ENCODE measurements at regions not wholly inside any gene's neighbourhood (a gene's known extent, or its start where the extent isn't known, plus 50 kb on each side); places are given as distances from the start of the nearest gene placed in this dataset.
"Not testable (repeated sequence)": the region's sequence is repeated elsewhere in the genome, so short reads cannot be mapped to it uniquely, and the experiment has no call there.

- no peak for DNase-seq (ENCODE audit: low spot score)
Measured at GRCh38 chr1:197985351-197985750, 68.2 kb downstream of the LHX9 start.

DNA sequence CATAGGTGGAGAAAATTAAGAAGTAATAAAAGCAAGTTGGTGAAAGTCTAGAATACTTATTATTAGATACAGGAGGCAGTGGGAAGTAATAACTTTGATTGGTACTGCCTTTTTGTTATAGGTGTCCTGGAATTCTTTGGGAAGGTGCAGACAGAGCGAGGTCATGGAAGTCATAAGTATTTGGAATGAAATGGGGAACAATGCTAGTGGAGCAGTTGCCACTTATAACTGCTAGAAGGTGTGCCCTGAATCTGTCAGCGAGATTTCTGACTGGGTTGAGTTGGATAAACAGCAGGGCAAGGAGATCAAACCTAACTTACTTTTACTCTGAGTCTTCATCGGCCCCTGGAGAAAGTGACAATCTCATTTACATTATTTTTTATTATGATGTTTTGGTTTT lies 69.6 kb downstream of the LHX9 start:
- no peak for DNase-seq (ENCODE audit: low spot score)

DNA sequence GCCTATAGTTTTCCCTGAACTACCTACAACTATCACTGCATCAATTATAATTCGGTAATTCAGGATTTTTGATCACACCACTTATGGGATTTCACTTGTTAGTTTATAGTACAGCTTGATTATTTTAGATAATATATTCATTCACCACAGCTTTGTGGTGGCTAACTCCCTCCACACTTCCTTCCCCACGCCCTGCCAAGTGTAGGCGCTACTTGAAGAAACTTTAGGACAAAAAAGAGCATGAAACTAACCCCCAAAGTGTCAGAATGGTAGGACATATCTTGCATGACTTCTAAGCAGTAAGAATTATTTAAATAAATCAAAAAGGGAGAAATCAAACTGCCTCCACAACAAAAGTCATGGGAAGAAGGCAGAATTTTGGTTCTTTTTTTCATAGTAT lies 70.1 kb downstream of the LHX9 start:
- no peak for DNase-seq (ENCODE audit: low spot score)

GRCh38 chr1:197988581-197988980 lies 71.4 kb downstream of the LHX9 start:
- DNase-seq (ENCODE audit: low spot score) = not testable (repeated sequence)

GRCh38 chr1:197989058-197989457 lies 71.9 kb downstream of the LHX9 start:
- DNase-seq (ENCODE audit: low spot score) = no peak

DNA sequence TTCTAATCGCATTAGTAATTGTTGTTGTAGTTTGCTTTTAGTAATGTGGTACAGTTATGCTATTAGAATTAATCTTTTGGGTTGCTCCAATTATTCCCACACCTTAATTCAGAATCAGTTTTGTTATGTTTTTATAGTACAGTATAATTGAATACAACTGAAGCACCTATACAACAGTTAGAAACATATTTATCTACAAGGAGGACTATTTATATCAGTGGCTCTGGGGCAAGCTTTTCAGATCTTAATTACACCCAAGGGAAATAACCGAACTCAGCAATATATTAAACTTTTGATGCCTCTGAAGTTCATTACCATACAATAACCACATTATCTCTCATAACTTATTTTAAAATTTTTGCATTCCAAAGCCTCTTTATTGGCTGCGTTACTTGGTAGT lies 74.4 kb downstream of the LHX9 start:
- DNase-seq (ENCODE audit: low spot score) = no peak

GRCh38 chr1:197994907-197995407 lies 77.8 kb downstream of the LHX9 start:
- no peak for DNase-seq (ENCODE audit: low spot score)

DNA sequence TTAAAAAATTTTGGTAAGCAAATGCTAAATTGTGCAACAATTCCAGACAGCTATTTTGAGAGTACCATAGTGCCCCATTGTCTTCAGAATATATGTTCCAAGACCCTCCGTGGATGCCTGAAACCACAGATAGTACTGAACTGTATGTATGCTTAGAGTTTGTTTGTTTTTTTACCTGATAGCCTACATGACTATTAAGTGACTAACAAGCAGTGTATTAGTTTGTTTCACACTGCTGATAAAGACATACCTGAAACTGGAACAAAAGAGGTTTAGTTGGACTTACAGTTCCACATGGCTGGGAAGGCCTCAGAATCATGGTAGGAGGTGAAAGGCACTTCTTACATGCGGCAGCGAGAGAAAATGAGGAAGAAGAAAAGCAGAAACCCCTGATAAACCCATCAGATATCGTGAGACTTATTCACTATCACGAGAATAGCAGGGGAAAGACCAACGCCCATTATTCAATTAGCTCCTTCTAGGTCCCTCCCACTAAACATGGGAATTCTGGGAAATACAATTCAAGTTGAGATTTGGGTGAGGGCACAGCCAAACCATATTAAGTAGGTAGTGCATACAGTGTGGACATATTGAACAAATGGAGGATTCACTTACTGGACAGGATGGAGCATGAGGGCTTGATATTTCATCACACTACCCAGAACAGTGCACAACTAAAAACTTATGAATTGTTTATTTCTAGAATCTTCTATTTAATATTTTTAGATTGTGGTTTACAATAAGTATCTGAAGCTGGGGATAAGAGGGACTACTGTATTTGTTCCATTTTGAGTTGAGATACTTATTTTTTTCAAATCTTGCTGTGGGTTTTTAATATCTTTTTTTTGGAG lies 78.5 kb downstream of the LHX9 start:
- no peak for DNase-seq (ENCODE audit: low spot score)

DNA sequence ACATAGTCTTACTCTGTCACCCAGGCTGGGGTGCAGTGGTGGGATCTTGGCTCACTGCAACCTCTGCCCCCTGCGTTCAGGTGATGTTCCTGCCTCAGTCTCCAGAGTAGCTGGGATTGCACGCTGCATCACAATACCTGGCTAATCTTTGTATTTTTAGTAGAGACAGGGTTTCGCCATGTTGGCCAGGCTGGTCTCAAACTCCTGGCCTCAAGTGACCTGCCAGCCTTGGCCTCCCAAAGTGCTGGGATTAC lies 79.0 kb downstream of the LHX9 start:
- DNase-seq (ENCODE audit: low spot score) = not testable (repeated sequence)

DNA sequence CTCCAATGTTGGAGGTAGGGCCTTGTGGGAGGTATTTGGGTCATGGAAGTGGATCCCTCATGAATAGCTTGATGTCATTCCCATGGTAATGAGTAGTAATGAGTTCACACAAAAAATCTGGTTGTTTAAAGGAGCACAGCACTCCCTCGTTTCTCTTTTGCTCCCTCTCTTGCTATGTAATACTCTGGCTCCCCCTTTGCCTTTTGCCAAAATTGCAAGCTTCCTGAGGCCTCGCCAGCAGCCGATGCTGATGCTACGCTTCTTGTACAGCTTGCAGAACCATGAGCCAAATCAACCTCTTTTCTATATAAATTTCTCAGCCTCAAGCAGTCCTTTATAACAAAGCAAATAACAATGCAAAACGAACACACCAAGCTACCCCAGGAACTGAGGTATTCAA lies 80.9 kb downstream of the LHX9 start:
- DNase-seq (ENCODE audit: low spot score) = no peak

- no peak for DNase-seq (ENCODE audit: low spot score)
Measured at GRCh38 chr1:198001776-198002408, 84.7 kb downstream of the LHX9 start.

DNA sequence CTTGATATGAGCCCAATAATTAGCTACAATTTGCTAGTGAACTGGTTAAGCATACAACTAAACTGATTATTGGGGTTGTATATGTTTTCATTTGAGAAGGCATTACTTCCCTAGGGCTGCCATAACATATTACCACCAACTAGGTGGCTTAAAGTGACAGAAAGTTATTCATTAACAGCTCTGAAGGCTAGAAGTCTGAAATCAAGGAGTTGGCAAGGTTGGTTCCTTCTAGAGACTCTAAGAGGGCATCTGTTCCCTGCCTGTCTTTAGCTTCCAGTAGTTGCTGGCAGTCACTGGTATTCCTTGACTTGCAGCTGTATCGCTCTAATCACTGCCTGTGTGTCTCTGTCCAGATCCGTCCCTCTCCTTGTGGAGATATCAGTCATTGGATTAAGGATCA lies 86.3 kb downstream of the LHX9 start:
- no peak for DNase-seq (ENCODE audit: low spot score)

GRCh38 chr1:198007011-198007410 lies 89.8 kb downstream of the LHX9 start:
- no peak for DNase-seq (ENCODE audit: low spot score)

DNA sequence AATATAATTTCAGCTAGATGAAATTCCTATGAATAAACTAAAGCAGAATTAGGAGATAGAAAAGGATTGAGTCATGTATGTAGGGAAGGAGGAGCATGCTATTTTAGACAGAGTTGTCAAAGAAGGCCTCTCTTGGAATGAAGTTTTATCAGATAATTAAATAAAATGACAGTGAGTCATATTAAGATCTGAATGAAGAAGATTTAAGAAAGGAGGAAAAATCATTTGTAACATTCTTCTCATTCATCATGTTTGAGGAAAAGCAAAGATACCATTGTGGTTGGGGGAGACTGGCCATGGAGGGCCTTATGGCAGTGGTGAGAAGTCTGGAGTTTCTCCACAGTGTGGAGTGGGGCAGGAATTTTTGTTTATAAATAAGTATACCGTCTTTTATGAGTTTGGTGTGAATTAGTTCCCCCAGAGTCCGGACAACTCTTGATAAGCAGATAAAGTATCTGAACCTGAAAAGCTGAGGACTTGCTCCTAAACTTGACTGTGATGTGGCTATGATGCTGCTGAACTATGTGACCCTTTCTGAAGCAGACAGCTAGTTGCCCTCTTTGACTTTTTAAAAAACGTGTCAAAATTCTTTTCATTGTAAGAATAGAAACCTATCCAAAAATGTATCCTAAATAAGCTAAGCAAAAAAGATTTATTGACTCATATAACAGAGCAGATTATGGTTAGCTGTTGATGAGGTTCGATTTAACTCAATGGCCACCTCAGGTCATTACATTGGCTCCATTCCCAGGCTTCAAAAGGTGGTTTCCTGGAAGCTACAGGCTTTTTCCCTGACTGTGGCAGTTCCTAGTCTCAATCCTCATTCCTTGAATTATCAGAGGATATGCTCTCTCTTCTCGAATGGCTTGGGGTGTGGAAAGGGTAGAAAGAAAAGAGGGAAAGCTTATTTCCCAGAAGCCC lies 90.8 kb downstream of the LHX9 start:
- no peak for DNase-seq (ENCODE audit: low spot score)

- no peak for DNase-seq (ENCODE audit: low spot score)
Measured at GRCh38 chr1:198014355-198014754, 97.2 kb downstream of the LHX9 start.

DNA sequence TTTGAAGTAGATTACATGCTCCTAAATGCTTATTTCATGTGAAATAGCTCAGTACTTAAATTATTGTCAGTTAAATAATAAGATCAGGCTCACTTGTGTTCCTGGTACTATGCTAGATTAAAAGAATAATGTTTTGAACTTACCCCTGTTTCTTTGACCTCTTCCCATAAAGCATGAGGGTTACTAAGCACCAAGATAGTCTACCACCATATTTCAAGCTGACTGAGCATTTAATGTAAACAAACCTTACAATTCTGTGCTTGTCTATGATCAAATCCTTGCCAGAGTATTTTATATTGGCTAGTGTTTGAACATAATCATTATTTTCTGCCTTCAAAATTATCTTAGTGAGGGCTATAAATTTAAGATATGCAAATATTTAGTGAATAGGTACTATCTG lies 98.1 kb downstream of the LHX9 start:
- DNase-seq (ENCODE audit: low spot score) = no peak

DNA sequence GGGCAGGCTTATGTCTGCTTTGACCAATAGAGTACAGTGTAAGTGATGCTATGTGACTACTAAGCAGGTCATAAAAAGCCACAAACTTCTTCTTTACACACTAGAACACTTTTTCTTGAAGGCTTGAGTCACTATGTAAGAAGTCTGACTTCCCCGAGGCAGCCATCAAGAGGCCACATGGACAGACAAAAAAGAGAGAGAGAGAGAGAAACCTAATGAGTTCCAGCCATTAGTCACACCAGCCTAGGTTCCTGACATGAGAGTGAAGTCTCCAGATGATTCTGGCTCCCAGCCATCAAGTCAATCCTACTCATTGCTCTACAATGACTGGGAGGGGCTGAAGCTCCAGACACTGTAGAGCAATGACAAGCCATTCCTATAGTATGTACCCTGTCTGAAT lies 101.4 kb downstream of the LHX9 start:
- peak; percentile 82 for DNase-seq (ENCODE audit: low spot score)

DNA sequence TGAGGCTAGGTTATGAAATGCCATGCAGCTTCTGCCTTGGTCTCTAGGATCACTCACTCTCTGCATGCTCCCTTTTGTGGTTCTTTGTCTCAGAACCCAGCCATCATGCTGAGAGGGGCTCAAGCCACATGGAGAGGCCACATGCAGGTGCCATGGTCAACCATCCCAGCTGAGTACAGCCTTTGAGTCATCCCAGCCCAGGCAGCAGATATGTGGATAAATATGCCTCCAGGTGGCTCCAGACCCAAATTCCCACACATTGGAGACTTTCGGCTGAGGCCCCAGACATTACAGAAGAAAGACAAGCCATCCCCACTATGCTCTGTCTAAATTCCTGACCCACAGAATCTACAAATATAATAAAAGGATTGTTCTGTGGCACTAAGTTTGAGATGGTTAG lies 102.0 kb downstream of the LHX9 start:
- DNase-seq (ENCODE audit: low spot score) = no peak

DNA sequence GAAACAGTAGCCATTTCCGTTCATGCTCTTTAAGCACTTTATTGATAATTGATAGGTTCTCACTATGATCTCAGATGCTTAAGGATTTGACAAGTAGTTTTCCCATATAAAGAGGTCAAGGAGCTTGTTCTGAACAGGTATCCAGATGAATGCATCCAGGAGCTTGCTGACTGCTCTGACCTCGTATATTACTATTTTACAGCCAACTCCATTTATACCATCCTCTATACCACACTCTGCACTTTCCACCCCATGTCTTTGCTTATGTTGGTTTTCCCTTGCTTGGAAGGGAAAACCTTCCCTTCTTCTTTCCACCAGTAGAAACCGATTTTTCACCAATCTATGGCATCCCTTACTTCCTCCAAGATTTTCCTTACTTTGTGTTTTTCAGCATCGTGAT lies 107.2 kb downstream of the LHX9 start:
- DNase-seq (ENCODE audit: low spot score) = no peak

DNA sequence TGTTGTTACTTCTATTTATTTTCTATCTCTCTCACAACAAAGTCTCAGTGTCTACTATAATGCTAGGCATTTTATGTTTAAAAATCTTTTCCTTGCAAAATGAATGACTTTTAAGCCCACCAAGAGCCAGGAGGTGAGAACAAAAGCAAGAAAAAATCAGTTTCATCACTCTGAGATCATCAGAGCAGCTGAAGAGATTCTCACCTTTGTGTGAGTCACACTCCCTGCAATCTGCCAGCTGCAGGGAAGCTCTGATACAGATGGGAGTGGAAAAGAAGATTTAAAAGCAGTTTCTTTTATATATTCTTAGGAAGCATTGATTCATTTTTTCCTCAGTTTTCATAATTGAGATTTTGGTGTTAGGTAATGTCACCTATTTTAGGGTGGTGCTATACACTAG lies 107.6 kb downstream of the LHX9 start:
- no peak for DNase-seq (ENCODE audit: low spot score)

- peak; percentile 31 for DNase-seq (ENCODE audit: low spot score)
Measured at GRCh38 chr1:198030682-198031081, 113.5 kb downstream of the LHX9 start.

GRCh38 chr1:198031086-198031485 lies 113.9 kb downstream of the LHX9 start:
- no peak for DNase-seq (ENCODE audit: low spot score)

- no peak for DNase-seq (ENCODE audit: low spot score)
Measured at GRCh38 chr1:198032668-198033067, 115.5 kb downstream of the LHX9 start.
